ENCODE measurements at regions not wholly inside any gene's neighbourhood (a gene's known extent, or its start where the extent isn't known, plus 50 kb on each side); places are given as distances from the start of the nearest gene placed in this dataset.

- H3K27me3 ChIP-seq (ENCODE audit: control insufficient read depth in 4 of 4, insufficient read depth in 4 of 4, low read length in 3 of 4): no peaks in the 10 kb centered on the region
- H3K36me3 ChIP-seq (ENCODE audit: control insufficient read depth in 4 of 4, insufficient read depth in 3 of 4, low read depth in 1 of 4, low read length in 3 of 4): no peaks in the 10 kb centered on the region
- H3K4me3 ChIP-seq (ENCODE audit: low read depth in 1 of 3, low read length in 3 of 3): no peak overlapping the region
- H3K9ac ChIP-seq (ENCODE audit: low read depth in 1 of 2, low read length in 2 of 2): no peak overlapping the region
- H3K27ac ChIP-seq (ENCODE audit: low read depth in 1 of 2, low read length in 2 of 2): no peak overlapping the region
- no peak for DNase-seq (ENCODE audit: low spot score)
- H3K9me3 ChIP-seq (ENCODE audit: control insufficient read depth in 4 of 4, low read length in 3 of 4): no peaks in the 10 kb centered on the region
- 79% methylated on average over 4 of the region's 4 CpGs for WGBS
- TF ChIP-seq JUND (IDR thresholded peaks at IDR 0.05) (no peak), YY1 (IDR thresholded peaks at IDR 0.05) (no peak), HNF4A (conservative IDR thresholded peaks at IDR 0.05) (no peak), FOXA2 (IDR thresholded peaks at IDR 0.05) (no peak), NR2F2 (IDR thresholded peaks at IDR 0.05) (no peak), REST (IDR thresholded peaks at IDR 0.05) (no peak), RXRA (IDR thresholded peaks at IDR 0.05) (no peak), HNF4G (IDR thresholded peaks at IDR 0.05) (no peak), FOXA1 (IDR thresholded peaks at IDR 0.05) (no peak), SP1 (IDR thresholded peaks at IDR 0.05) (no peak), EGR1 (IDR thresholded peaks at IDR 0.05; ENCODE audit: low read depth in 2 of 2) (no peak), RAD21 (IDR thresholded peaks at IDR 0.05) (no peak), TAF1 (conservative IDR thresholded peaks at IDR 0.05) (no peak), GABPA (IDR thresholded peaks at IDR 0.05 in 1 of 2, conservative IDR thresholded peaks at IDR 0.05 in 1 of 2) (no peak), CTCF (IDR thresholded peaks at IDR 0.05; ENCODE audit: low read depth, low read length, missing input control) (no peak)
- TF ChIP-seq, protein P1, sequence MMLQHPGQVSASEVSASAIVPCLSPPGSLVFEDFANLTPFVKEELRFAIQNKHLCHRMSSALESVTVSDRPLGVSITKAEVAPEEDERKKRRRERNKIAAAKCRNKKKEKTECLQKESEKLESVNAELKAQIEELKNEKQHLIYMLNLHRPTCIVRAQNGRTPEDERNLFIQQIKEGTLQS (IDR thresholded peaks at IDR 0.05): no peak
- TF ChIP-seq, protein P2, sequence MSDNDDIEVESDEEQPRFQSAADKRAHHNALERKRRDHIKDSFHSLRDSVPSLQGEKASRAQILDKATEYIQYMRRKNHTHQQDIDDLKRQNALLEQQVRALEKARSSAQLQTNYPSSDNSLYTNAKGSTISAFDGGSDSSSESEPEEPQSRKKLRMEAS (IDR thresholded peaks at IDR 0.05): no peak
- TF ChIP-seq, protein P3, sequence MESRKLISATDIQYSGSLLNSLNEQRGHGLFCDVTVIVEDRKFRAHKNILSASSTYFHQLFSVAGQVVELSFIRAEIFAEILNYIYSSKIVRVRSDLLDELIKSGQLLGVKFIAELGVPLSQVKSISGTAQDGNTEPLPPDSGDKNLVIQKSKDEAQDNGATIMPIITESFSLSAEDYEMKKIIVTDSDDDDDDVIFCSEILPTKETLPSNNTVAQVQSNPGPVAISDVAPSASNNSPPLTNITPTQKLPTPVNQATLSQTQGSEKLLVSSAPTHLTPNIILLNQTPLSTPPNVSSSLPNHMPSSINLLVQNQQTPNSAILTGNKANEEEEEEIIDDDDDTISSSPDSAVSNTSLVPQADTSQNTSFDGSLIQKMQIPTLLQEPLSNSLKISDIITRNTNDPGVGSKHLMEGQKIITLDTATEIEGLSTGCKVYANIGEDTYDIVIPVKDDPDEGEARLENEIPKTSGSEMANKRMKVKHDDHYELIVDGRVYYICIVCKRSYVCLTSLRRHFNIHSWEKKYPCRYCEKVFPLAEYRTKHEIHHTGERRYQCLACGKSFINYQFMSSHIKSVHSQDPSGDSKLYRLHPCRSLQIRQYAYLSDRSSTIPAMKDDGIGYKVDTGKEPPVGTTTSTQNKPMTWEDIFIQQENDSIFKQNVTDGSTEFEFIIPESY (IDR thresholded peaks at IDR 0.05): no peak
- H3K4me1 ChIP-seq (ENCODE audit: control insufficient read depth in 4 of 4, insufficient read depth in 4 of 4, low read length in 3 of 4): no peaks in the 10 kb centered on the region
Observed at GRCh38 chr18:6564950-6565814, 150.5 kb upstream of the L3MBTL4 start.
